ENCODE measurements at regions not wholly inside any gene's neighbourhood (a gene's known extent, or its start where the extent isn't known, plus 50 kb on each side); places are given as distances from the start of the nearest gene placed in this dataset.

GRCh38 chr5:64026493-64026892 is 64.2 kb upstream of the HTR1A start:
- H3F3A ChIP-seq (ENCODE audit: insufficient read depth, low read length, poor library complexity, severe bottlenecking), result no peaks in the 10 kb centered on the region
- no peaks in the 10 kb centered on the region for H4K20me1 ChIP-seq (ENCODE audit: insufficient read depth)
- no peak overlapping the region for H3K4me2 ChIP-seq (ENCODE audit: low read length)
- no peak overlapping the region for H2AFZ ChIP-seq (ENCODE audit: low read depth, low read length)
- no peaks in the 10 kb centered on the region for H3K9me3 ChIP-seq (ENCODE audit: low read length)
- H3K36me3 ChIP-seq (ENCODE audit: insufficient read depth, low read length), result no peaks in the 10 kb centered on the region
- no peak overlapping the region for H3K4me3 ChIP-seq (ENCODE audit: low read length)
- no peaks in the 10 kb centered on the region for H3K79me2 ChIP-seq (replicated peaks; ENCODE audit: insufficient read depth, low read length)
- no peak overlapping the region for H3K9ac ChIP-seq (ENCODE audit: low read length)
- H3K9me2 ChIP-seq (ENCODE audit: insufficient read depth, low read length), result no peaks in the 10 kb centered on the region
- TF ChIP-seq EP300 (conservative IDR thresholded peaks at IDR 0.05; ENCODE audit: poor library complexity, severe bottlenecking) (no peak), REST (IDR thresholded peaks at IDR 0.05; ENCODE audit: borderline replicate concordance) (no peak), TAF1 (IDR thresholded peaks at IDR 0.05; ENCODE audit: low read depth) (no peak), RAD21 (conservative IDR thresholded peaks at IDR 0.05) (no peak), MXI1 (conservative IDR thresholded peaks at IDR 0.05; ENCODE audit: poor library complexity, severe bottlenecking) (no peak), CTCF (IDR thresholded peaks at IDR 0.05; ENCODE audit: poor library complexity, severe bottlenecking) (no peak), POLR2AphosphoS5 (IDR thresholded peaks at IDR 0.05) (no peak), EZH2 (IDR thresholded peaks at IDR 0.05; ENCODE audit: borderline replicate concordance, insufficient read depth, low read length, poor library complexity, severe bottlenecking) (no peak), SMC3 (conservative IDR thresholded peaks at IDR 0.05; ENCODE audit: poor library complexity) (no peak)
- no peak overlapping the region for H3K27ac ChIP-seq (ENCODE audit: low read length)
- H3K27me3 ChIP-seq (ENCODE audit: insufficient read depth, low read depth, low read length), result no peaks in the 10 kb centered on the region

- H3K9ac ChIP-seq (ENCODE audit: low read length), result no peak overlapping the region
- no peak overlapping the region for H2AFZ ChIP-seq (ENCODE audit: low read depth, low read length)
- H3K79me2 ChIP-seq (replicated peaks; ENCODE audit: insufficient read depth, low read length), result no peaks in the 10 kb centered on the region
- H3K9me3 ChIP-seq (ENCODE audit: low read length), result no peaks in the 10 kb centered on the region
- H3F3A ChIP-seq (ENCODE audit: insufficient read depth, low read length, poor library complexity, severe bottlenecking), result no peaks in the 10 kb centered on the region
- no peak for TF ChIP-seq RAD21 (conservative IDR thresholded peaks at IDR 0.05)
- TF ChIP-seq MXI1 (conservative IDR thresholded peaks at IDR 0.05; ENCODE audit: poor library complexity, severe bottlenecking), result no peak
- TF ChIP-seq EZH2 (IDR thresholded peaks at IDR 0.05; ENCODE audit: borderline replicate concordance, insufficient read depth, low read length, poor library complexity, severe bottlenecking), result no peak
- TF ChIP-seq TAF1 (IDR thresholded peaks at IDR 0.05; ENCODE audit: low read depth), result no peak
- no peak for TF ChIP-seq POLR2AphosphoS5 (IDR thresholded peaks at IDR 0.05)
- no peak for TF ChIP-seq REST (IDR thresholded peaks at IDR 0.05; ENCODE audit: borderline replicate concordance)
- no peak for TF ChIP-seq EP300 (conservative IDR thresholded peaks at IDR 0.05; ENCODE audit: poor library complexity, severe bottlenecking)
- no peak for TF ChIP-seq CTCF (IDR thresholded peaks at IDR 0.05; ENCODE audit: poor library complexity, severe bottlenecking)
- TF ChIP-seq SMC3 (conservative IDR thresholded peaks at IDR 0.05; ENCODE audit: poor library complexity), result no peak
- no peaks in the 10 kb centered on the region for H3K9me2 ChIP-seq (ENCODE audit: insufficient read depth, low read length)
- H3K4me2 ChIP-seq (ENCODE audit: low read length), result no peak overlapping the region
- H3K4me3 ChIP-seq (ENCODE audit: low read length), result no peak overlapping the region
- H3K27ac ChIP-seq (ENCODE audit: low read length), result no peak overlapping the region
- no peaks in the 10 kb centered on the region for H3K36me3 ChIP-seq (ENCODE audit: insufficient read depth, low read length)
- no peaks in the 10 kb centered on the region for H4K20me1 ChIP-seq (ENCODE audit: insufficient read depth)
- no peaks in the 10 kb centered on the region for H3K27me3 ChIP-seq (ENCODE audit: insufficient read depth, low read depth, low read length)
Observed at GRCh38 chr5:64019746-64020145, 57.5 kb upstream of the HTR1A start.
